ENCODE measurements at regions not wholly inside any gene's neighbourhood (a gene's known extent, or its start where the extent isn't known, plus 50 kb on each side); places are given as distances from the start of the nearest gene placed in this dataset.

- peaks cover 6% of the 10 kb centered on the region; the same call in 1 of the 3 replicates for H3K4me1 ChIP-seq
- H3K4me3 ChIP-seq, result no peak overlapping the region
- H3K27ac ChIP-seq, result no peak overlapping the region
- CTCF ChIA-PET, result interaction anchor here (0.7 to 1.4 kb wide), 2 partner anchors 284 to 327 kb away, joined by 3 read pairs; no protein-coding TSS in a partner anchor
- POLR2A ChIA-PET, result no interaction called here
- no peak overlapping the region for H3K4me2 ChIP-seq
- TF ChIP-seq CEBPB (IDR thresholded peaks at IDR 0.05), result no peak
- TF ChIP-seq SMC3 (IDR thresholded peaks at IDR 0.05), result no peak
- no peak for TF ChIP-seq EHF (CRISPR knock-in tag; IDR thresholded peaks at IDR 0.05)
- TF ChIP-seq ZNF302 (CRISPR knock-in tag; IDR thresholded peaks at IDR 0.05), result no peak
- no peak for ATAC-seq
- WGBS (ENCODE audit: missing lambda C conversion rate), result 29% methylated on average over 4 of the region's 4 CpGs
- DNase-seq (ENCODE audit: low read depth in 1 of 2, low spot score in 1 of 2), result no peak
- no peak for FAIRE-seq
- no peaks in the 10 kb centered on the region for H3K9me3 ChIP-seq
Observed at GRCh38 chr12:13582421-13582820, 385.9 kb downstream of the EMP1 start.

- H3K4me1 ChIP-seq, result peaks cover 6% of the 10 kb centered on the region; the same call in 1 of the 3 replicates
- H3K4me2 ChIP-seq, result no peak overlapping the region
- POLR2A ChIA-PET, result no interaction called here
- ATAC-seq (no peak), FAIRE-seq (no peak), DNase-seq (ENCODE audit: low read depth in 1 of 2, low spot score in 1 of 2) (no peak)
- TF ChIP-seq RAD21 (conservative IDR thresholded peaks at IDR 0.05 in 1 of 2, IDR thresholded peaks at IDR 0.05 in 1 of 2) (no peak), FOSL2 (IDR thresholded peaks at IDR 0.05) (no peak), FOSL2 (CRISPR knock-in tag; IDR thresholded peaks at IDR 0.05) (0 out of 2 replicates have a peak, but pooled peaks have one; percentile 17)
- no peaks in the 10 kb centered on the region for H3K9me3 ChIP-seq
- CTCF ChIA-PET, result interaction anchor here (1.1 kb wide), 1 partner anchor 18 kb away, joined by 4 read pairs; no protein-coding TSS in a partner anchor
- no peak overlapping the region for H3K27ac ChIP-seq
- no peak overlapping the region for H3K4me3 ChIP-seq
Observed at GRCh38 chr12:13581031-13581430, 384.5 kb downstream of the EMP1 start.

- ATAC-seq (no peak), DNase-seq (ENCODE audit: low read depth in 1 of 2, low spot score in 1 of 2) (no peak), FAIRE-seq (no peak)
- H3K4me2 ChIP-seq, result no peak overlapping the region
- 70% methylated on average over 1 of the region's 1 CpG for WGBS (ENCODE audit: missing lambda C conversion rate)
- H3K4me3 ChIP-seq, result no peak overlapping the region
- ChIA-PET CTCF (no interaction called here), POLR2A (no interaction called here)
- H3K27ac ChIP-seq, result no peak overlapping the region
- peaks cover 6% of the 10 kb centered on the region; the same call in 1 of the 3 replicates for H3K4me1 ChIP-seq
- TF ChIP-seq EHMT2 (IDR thresholded peaks at IDR 0.05; ENCODE audit: low read depth) (no peak), EP300 (IDR thresholded peaks at IDR 0.05) (no peak), HES2 (IDR thresholded peaks at IDR 0.05) (no peak), TFCP2L1 (CRISPR knock-in tag; IDR thresholded peaks at IDR 0.05) (no peak), PHF8 (IDR thresholded peaks at IDR 0.05; ENCODE audit: borderline replicate concordance, low read depth) (no peak), NFE2L2 (conservative IDR thresholded peaks at IDR 0.05; ENCODE audit: low read length) (no peak), HOXA7 (CRISPR knock-in tag; IDR thresholded peaks at IDR 0.05) (no peak), ZFP36 (IDR thresholded peaks at IDR 0.05; ENCODE audit: borderline replicate concordance, partially characterized antibody) (no peak), CBX8 (IDR thresholded peaks at IDR 0.05) (no peak), RNF2 (IDR thresholded peaks at IDR 0.05; ENCODE audit: borderline replicate concordance, low read depth) (no peak), FOSB (CRISPR knock-in tag; IDR thresholded peaks at IDR 0.05) (no peak), JUN (IDR thresholded peaks at IDR 0.05) (no peak), RCOR1 (IDR thresholded peaks at IDR 0.05; ENCODE audit: low read depth, low read length) (no peak), HEYL (CRISPR knock-in tag; IDR thresholded peaks at IDR 0.05) (no peak), E2F6 (IDR thresholded peaks at IDR 0.05; ENCODE audit: borderline replicate concordance, low read depth) (no peak), HOXB5 (CRISPR knock-in tag; IDR thresholded peaks at IDR 0.05) (no peak)
- TF ChIP-seq, protein P1, sequence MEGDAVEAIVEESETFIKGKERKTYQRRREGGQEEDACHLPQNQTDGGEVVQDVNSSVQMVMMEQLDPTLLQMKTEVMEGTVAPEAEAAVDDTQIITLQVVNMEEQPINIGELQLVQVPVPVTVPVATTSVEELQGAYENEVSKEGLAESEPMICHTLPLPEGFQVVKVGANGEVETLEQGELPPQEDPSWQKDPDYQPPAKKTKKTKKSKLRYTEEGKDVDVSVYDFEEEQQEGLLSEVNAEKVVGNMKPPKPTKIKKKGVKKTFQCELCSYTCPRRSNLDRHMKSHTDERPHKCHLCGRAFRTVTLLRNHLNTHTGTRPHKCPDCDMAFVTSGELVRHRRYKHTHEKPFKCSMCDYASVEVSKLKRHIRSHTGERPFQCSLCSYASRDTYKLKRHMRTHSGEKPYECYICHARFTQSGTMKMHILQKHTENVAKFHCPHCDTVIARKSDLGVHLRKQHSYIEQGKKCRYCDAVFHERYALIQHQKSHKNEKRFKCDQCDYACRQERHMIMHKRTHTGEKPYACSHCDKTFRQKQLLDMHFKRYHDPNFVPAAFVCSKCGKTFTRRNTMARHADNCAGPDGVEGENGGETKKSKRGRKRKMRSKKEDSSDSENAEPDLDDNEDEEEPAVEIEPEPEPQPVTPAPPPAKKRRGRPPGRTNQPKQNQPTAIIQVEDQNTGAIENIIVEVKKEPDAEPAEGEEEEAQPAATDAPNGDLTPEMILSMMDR (IDR thresholded peaks at IDR 0.05), result no peak
- TF ChIP-seq, protein P2, sequence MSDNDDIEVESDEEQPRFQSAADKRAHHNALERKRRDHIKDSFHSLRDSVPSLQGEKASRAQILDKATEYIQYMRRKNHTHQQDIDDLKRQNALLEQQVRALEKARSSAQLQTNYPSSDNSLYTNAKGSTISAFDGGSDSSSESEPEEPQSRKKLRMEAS (IDR thresholded peaks at IDR 0.05), result no peak
- H3K9me3 ChIP-seq, result no peaks in the 10 kb centered on the region
Observed at GRCh38 chr12:13580206-13580605, 383.7 kb downstream of the EMP1 start.

All from A549 (cell line).